ENCODE measurements at regions not wholly inside any gene's neighbourhood (a gene's known extent, or its start where the extent isn't known, plus 50 kb on each side); places are given as distances from the start of the nearest gene placed in this dataset.

- TF ChIP-seq CTCF (IDR thresholded peaks at IDR 0.05) (no peak), POLR2A (IDR thresholded peaks at IDR 0.05) (no peak)
Observed at GRCh38 chr3:178156301-178156700, 379.9 kb upstream of the KCNMB2 start.

All from heart left ventricle (tissue), 13 donors.